Activated CD4-positive, alpha-beta T cell treated with anti-CD3 and anti-CD28 coated beads, Interleukin-2, Interleukin-6, amounts not matched to agents 100 ng/mL and 50 ng/mL, durations not matched to agents 16 hours and 8 hours (primary cell): ENCODE measurements at regions not wholly inside any gene's neighbourhood (a gene's known extent, or its start where the extent isn't known, plus 50 kb on each side); places are given as distances from the start of the nearest gene placed in this dataset.
"Not testable (repeated sequence)": the region's sequence is repeated elsewhere in the genome, so short reads cannot be mapped to it uniquely, and the experiment has no call there.

Experiments
- DNase-seq: peaks from one replicate; pipeline ENCODE4 v3.0.0-alpha.2; 2020

GRCh38 chr2:168300460-168300859, 53.1 kb upstream of the STK39 start:
- DNase-seq, result no peak

- DNase-seq, result no peak
Observed at GRCh38 chr2:168304024-168304681, 56.8 kb upstream of the STK39 start.

GRCh38 chr2:168307379-168307778, 60.0 kb upstream of the STK39 start:
- DNase-seq, result no peak

GRCh38 chr2:168310580-168310979, 63.2 kb upstream of the STK39 start:
- no peak for DNase-seq

- no peak for DNase-seq
Observed at GRCh38 chr2:168311261-168311910, 64.0 kb upstream of the STK39 start.

GRCh38 chr2:168312036-168312822, 64.8 kb upstream of the STK39 start:
- DNase-seq, result no peak

GRCh38 chr2:168314236-168314635, 66.8 kb upstream of the STK39 start:
- no peak for DNase-seq

- DNase-seq, result no peak
Observed at GRCh38 chr2:168315331-168316072, 68.1 kb upstream of the STK39 start.

- no peak for DNase-seq
Observed at GRCh38 chr2:168316073-168316440, 68.7 kb upstream of the STK39 start.

- DNase-seq, result no peak
Observed at GRCh38 chr2:168317282-168317681, 69.9 kb upstream of the STK39 start.

- no peak for DNase-seq
Observed at GRCh38 chr2:168320267-168320666, 72.9 kb upstream of the STK39 start.

- no peak for DNase-seq
Observed at GRCh38 chr2:168322325-168323007, 75.1 kb upstream of the STK39 start.

- DNase-seq, result peak; percentile 58
Observed at GRCh38 chr2:168323529-168324021, 76.2 kb upstream of the STK39 start.

- DNase-seq, result no peak
Observed at GRCh38 chr2:168326572-168326971, 79.2 kb upstream of the STK39 start.

GRCh38 chr2:168327328-168327727, 79.9 kb upstream of the STK39 start:
- no peak for DNase-seq

- no peak for DNase-seq
Observed at GRCh38 chr2:168328421-168328820, 81.0 kb upstream of the STK39 start.

- DNase-seq, result no peak
Observed at GRCh38 chr2:168330624-168331423, 83.4 kb upstream of the STK39 start.

- DNase-seq, result not testable (repeated sequence)
Observed at GRCh38 chr2:168335254-168335653, 87.9 kb upstream of the STK39 start.

GRCh38 chr2:168336786-168337388, 89.5 kb upstream of the STK39 start:
- peak; percentile 46 for DNase-seq

- no peak for DNase-seq
Observed at GRCh38 chr2:168338292-168338691, 90.9 kb upstream of the STK39 start.

GRCh38 chr2:168338803-168339437, 91.5 kb upstream of the STK39 start:
- no peak for DNase-seq
